Gastrocnemius medialis (tissue), 4 donors: ENCODE measurements at regions not wholly inside any gene's neighbourhood (a gene's known extent, or its start where the extent isn't known, plus 50 kb on each side); places are given as distances from the start of the nearest gene placed in this dataset.
"Not testable (repeated sequence)": the region's sequence is repeated elsewhere in the genome, so short reads cannot be mapped to it uniquely, and the experiment has no call there.

Experiments used
- ATAC-seq, 2 donors: fragments of 150-250 bp; one replicate each; pipeline ENCODE4 v1.9.1; 2016
- DNase-seq, 2 donors: peaks; one replicate each; pipeline ENCODE4 v3.0.0-alpha.2; 2019
- H3K27ac ChIP-seq, 4 donors: fragments of 200-600 bp; sonication (generic); 1 replicate in 1 of 4; 2 replicates in 3 of 4; pipeline ENCODE4 v1.5.1; 2016 to 2018; ENCODE audit warnings: mild to moderate bottlenecking in 2 of 4, moderate library complexity in 1 of 4
- H3K27me3 ChIP-seq, 3 donors: fragments of 200-600 bp; sonication (generic) in 2 of 3; 1 replicate in 1 of 3; 2 replicates in 2 of 3; pipeline versions ENCODE4 v1.5.1 to v1.6.0; 2016 to 2019; ENCODE audit warnings: mild to moderate bottlenecking in 1 of 3, moderate library complexity in 1 of 3
- H3K36me3 ChIP-seq, 2 donors: fragments of 200-600 bp; sonication (generic) in 1 of 2; one replicate each; pipeline ENCODE4 v1.5.1; 2017 to 2018
- H3K4me1 ChIP-seq, 2 donors: fragments of 200-600 bp; sonication (generic) in 1 of 2; one replicate each; pipeline ENCODE4 v1.5.1; 2016 to 2017; ENCODE audit warnings: mild to moderate bottlenecking in 2 of 2
- H3K4me3 ChIP-seq, 4 donors: fragments of 200-600 bp; sonication (generic) in 3 of 4; 1 replicate in 1 of 4; 2 replicates in 3 of 4; pipeline ENCODE4 v1.5.1; 2016 to 2019; ENCODE audit warnings: mild to moderate bottlenecking in 2 of 4
- H3K9me3 ChIP-seq, 3 donors: fragments of 200-600 bp; sonication (generic) in 2 of 3; 1 replicate in 1 of 3; 2 replicates in 2 of 3; pipeline ENCODE4 v1.5.1; 2016 to 2019
- POLR2A ChIP-seq, 2 donors: fragments of 450-650 bp; IDR thresholded peaks; one replicate each; pipeline ENCODE4 v1.6.1; 2017; ENCODE audit warnings: antibody characterized with exemption in 2 of 2, mild to moderate bottlenecking in 2 of 2, moderate library complexity in 2 of 2
- in situ Hi-C, 4 donors: fragments of 200-750 bp; cut with MboI; loops; one replicate each; pipeline versions ENCODE4 v1.15.0 to v1.8.0; 2017; ENCODE audit warnings: low sequenced_read_pairs in 4 of 4
- intact Hi-C: fragments of 100-400 bp; cut with DNase I; formaldehyde crosslinking; loops from one replicate; pipeline ENCODE4 v1.15.1; 2023; ENCODE audit warnings: low total_unique reads
- TF ChIP-seq, protein P1 (sequence below), 5 experiments: fragments of 450-650 bp in 3 of 5; fragments of 200-600 bp in 2 of 5; sonication (generic) in 2 of 5; IDR thresholded peaks in 4 of 5; conservative IDR thresholded peaks in 1 of 5; 1 replicate in 4 of 5; 2 replicates in 1 of 5; pipeline ENCODE4 v1.5.1; 2016 to 2019; ENCODE audit warnings: antibody characterized with exemption in 5 of 5, mild to moderate bottlenecking in 3 of 5, moderate library complexity in 3 of 5

GRCh38 chr11:38839071-38839470 is 2241.0 kb upstream of the RAG2 start:
- H3K36me3 ChIP-seq, result no peaks in the 10 kb centered on the region
- ATAC-seq (no peak), DNase-seq (no peak)
- no peak overlapping the region for H3K4me3 ChIP-seq
- in situ Hi-C loops, result no loop called here
- no peaks in the 10 kb centered on the region for H3K9me3 ChIP-seq
- no peaks in the 10 kb centered on the region for H3K4me1 ChIP-seq
- H3K27me3 ChIP-seq, result no peaks in the 10 kb centered on the region
- TF ChIP-seq, protein P1, sequence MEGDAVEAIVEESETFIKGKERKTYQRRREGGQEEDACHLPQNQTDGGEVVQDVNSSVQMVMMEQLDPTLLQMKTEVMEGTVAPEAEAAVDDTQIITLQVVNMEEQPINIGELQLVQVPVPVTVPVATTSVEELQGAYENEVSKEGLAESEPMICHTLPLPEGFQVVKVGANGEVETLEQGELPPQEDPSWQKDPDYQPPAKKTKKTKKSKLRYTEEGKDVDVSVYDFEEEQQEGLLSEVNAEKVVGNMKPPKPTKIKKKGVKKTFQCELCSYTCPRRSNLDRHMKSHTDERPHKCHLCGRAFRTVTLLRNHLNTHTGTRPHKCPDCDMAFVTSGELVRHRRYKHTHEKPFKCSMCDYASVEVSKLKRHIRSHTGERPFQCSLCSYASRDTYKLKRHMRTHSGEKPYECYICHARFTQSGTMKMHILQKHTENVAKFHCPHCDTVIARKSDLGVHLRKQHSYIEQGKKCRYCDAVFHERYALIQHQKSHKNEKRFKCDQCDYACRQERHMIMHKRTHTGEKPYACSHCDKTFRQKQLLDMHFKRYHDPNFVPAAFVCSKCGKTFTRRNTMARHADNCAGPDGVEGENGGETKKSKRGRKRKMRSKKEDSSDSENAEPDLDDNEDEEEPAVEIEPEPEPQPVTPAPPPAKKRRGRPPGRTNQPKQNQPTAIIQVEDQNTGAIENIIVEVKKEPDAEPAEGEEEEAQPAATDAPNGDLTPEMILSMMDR (IDR thresholded peaks at IDR 0.05 in 4 of 5, conservative IDR thresholded peaks at IDR 0.05 in 1 of 5), result no peak
- TF ChIP-seq POLR2A (IDR thresholded peaks at IDR 0.05), result no peak
- no peak overlapping the region for H3K27ac ChIP-seq
- intact Hi-C loops, result no loop called here

DNA sequence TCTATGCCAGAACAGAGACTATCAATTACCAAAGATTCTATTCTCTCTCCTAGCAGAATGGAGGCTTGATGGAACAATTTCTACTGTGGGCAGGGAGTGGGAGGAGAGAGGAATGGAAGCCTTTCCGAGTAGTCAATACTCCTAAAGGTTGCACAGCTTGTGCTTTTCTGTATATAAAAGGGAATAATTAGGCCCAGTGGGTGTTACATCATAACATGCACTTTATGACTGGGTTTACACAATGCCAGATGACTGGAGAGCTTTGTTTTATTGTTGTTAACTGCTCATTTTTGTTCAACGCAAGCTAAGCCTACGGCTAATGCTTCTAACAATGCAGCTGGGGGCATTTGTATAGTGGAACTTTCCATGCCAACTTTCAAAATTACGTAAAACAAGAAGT is 2237.9 kb upstream of the RAG2 start:
- Histone ChIP-seq H3K4me3 (no peak overlapping the region), H3K4me1 (no peaks in the 10 kb centered on the region), H3K9me3 (no peaks in the 10 kb centered on the region), H3K36me3 (no peaks in the 10 kb centered on the region), H3K27me3 (no peaks in the 10 kb centered on the region), H3K27ac (no peak overlapping the region)
- DNase-seq (no peak), ATAC-seq (no peak)
- in situ Hi-C loops (no loop called here), intact Hi-C loops (no loop called here)
- TF ChIP-seq POLR2A (IDR thresholded peaks at IDR 0.05), result no peak
- TF ChIP-seq, protein P1 (IDR thresholded peaks at IDR 0.05 in 4 of 5, conservative IDR thresholded peaks at IDR 0.05 in 1 of 5), result no peak

DNA sequence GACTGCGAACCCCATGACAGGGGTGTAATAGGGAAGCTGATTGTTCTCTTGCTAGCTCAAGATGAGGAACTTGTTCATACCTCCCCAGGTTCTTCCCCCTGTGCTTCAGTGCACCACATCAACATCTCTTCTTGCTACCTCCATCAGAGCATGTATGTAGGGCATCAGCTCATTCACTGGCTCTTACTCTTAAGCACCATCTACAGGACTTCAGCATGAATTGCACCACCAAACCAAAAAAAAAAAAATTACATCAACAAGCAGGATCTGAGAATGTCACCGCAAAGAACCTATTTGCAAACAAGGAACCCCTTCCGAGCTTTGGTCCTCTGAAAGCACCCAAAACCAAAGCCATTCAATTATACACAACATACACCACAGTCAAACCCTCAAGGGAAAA is 2226.5 kb upstream of the RAG2 start:
- in situ Hi-C loops, result no loop called here
- H3K9me3 ChIP-seq, result no peaks in the 10 kb centered on the region
- H3K27me3 ChIP-seq, result no peaks in the 10 kb centered on the region

DNA sequence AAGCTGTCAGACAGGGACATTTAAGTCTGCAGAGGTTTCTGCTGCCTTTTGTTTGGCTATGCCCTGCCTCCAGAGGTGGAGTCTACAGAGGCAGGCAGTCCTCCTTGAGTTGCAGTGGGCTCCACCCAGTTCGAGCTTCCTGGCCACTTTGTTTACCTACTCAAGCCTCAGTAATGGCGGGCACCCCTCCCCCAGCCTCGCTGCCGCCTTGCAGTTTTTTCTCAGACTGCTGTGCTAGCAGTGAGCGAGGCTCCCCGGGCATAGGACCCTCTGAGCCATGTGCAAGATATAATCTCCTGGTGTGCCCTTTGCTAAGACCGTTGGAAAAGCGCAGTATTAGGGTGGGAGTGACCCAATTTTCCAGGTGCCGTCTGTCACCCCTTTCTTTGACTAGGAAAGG is 2223.8 kb upstream of the RAG2 start:
- H3K9me3 ChIP-seq, in situ Hi-C loops, DNase-seq, H3K4me3 ChIP-seq, ATAC-seq, H3K36me3 ChIP-seq, H3K27me3 ChIP-seq, intact Hi-C loops, H3K27ac ChIP-seq, H3K4me1 ChIP-seq: not testable (repeated sequence)

More for the DNA sequence above, 2226.5 kb upstream of the RAG2 start:
- DNase-seq (no peak), ATAC-seq (no peak)
- intact Hi-C loops, result no loop called here
- H3K27ac ChIP-seq, result no peak overlapping the region
- H3K4me1 ChIP-seq, result no peaks in the 10 kb centered on the region
- no peak overlapping the region for H3K4me3 ChIP-seq
- H3K36me3 ChIP-seq, result no peaks in the 10 kb centered on the region
- TF ChIP-seq, protein P1 (IDR thresholded peaks at IDR 0.05 in 4 of 5, conservative IDR thresholded peaks at IDR 0.05 in 1 of 5), result no peak
- no peak for TF ChIP-seq POLR2A (IDR thresholded peaks at IDR 0.05)

- no peaks in the 10 kb centered on the region for H3K9me3 ChIP-seq
- intact Hi-C loops, result no loop called here
- H3K27ac ChIP-seq, result no peak overlapping the region
- ATAC-seq (no peak), DNase-seq (no peak)
- in situ Hi-C loops, result no loop called here
- no peak overlapping the region for H3K4me3 ChIP-seq
- no peaks in the 10 kb centered on the region for H3K36me3 ChIP-seq
- H3K27me3 ChIP-seq, result no peaks in the 10 kb centered on the region
- no peaks in the 10 kb centered on the region for H3K4me1 ChIP-seq
- TF ChIP-seq, protein P1 (IDR thresholded peaks at IDR 0.05 in 4 of 5, conservative IDR thresholded peaks at IDR 0.05 in 1 of 5), result no peak
- no peak for TF ChIP-seq POLR2A (IDR thresholded peaks at IDR 0.05)
Observed at GRCh38 chr11:38819981-38820380, 2221.9 kb upstream of the RAG2 start.
